HL-60 (cell line): ENCODE measurements at regions not wholly inside any gene's neighbourhood (a gene's known extent, or its start where the extent isn't known, plus 50 kb on each side); places are given as distances from the start of the nearest gene placed in this dataset.
"Not testable (repeated sequence)": the region's sequence is repeated elsewhere in the genome, so short reads cannot be mapped to it uniquely, and the experiment has no call there.

Experiments
- DNase-seq, 2 experiments: peaks; one replicate each; pipeline ENCODE4 v3.0.0-alpha.2; 2010 to 2020; ENCODE audit warnings: low read depth in 1 of 2, low spot score in 1 of 2
- H3K27ac ChIP-seq: fragments of 250-450 bp; sonication (Bioruptor Pico); replicated peaks from 2 replicates; pipeline ENCODE4 v1.5.1; 2020; ENCODE audit warnings: mild to moderate bottlenecking, moderate library complexity
- H3K27me3 ChIP-seq: fragments of 250-450 bp; sonication (Bioruptor Pico); 2 replicates; pipeline ENCODE4 v1.5.1; 2021; ENCODE audit warnings: mild to moderate bottlenecking, moderate library complexity; ENCODE audit not compliant: insufficient read depth, poor library complexity, severe bottlenecking
- H3K4me3 ChIP-seq: replicated peaks from 2 replicates; pipeline ENCODE4 v1.5.1; 2011; ENCODE audit warnings: mild to moderate bottlenecking, control low read depth, low read length; ENCODE audit not compliant: insufficient read depth
- CTCF ChIP-seq: IDR thresholded peaks from one replicate; pipeline ENCODE4 v1.5.1; 2011; ENCODE audit warnings: low read length, control low read depth, inconsistent platforms; ENCODE audit not compliant: insufficient read depth
- GABPA ChIP-seq: IDR thresholded peaks from 2 replicates; pipeline ENCODE4 v1.6.1; 2012; ENCODE audit warnings: low read depth
- POLR2AphosphoS5 ChIP-seq: IDR thresholded peaks from 2 replicates; pipeline ENCODE4 v1.6.1; 2012; ENCODE audit warnings: low read depth
- REST ChIP-seq: IDR thresholded peaks from 2 replicates; pipeline ENCODE4 v1.6.1; 2012; ENCODE audit warnings: low read depth; ENCODE audit not compliant: insufficient replicate concordance
- SPI1 ChIP-seq: IDR thresholded peaks from 2 replicates; pipeline ENCODE4 v1.6.1; 2012; ENCODE audit warnings: low read depth, mild to moderate bottlenecking, borderline replicate concordance

GRCh38 chr2:7758073-7758759 lies 841.0 kb downstream of the RNF144A start:
- no peak for DNase-seq
- H3K27ac ChIP-seq, result no peak overlapping the region
- TF ChIP-seq SPI1 (no peak), REST (no peak)
- H3K27me3 ChIP-seq, result no peaks in the 10 kb centered on the region
- H3K4me3 ChIP-seq, result no peak overlapping the region

- Histone ChIP-seq H3K4me3 (no peak overlapping the region), H3K27ac (no peak overlapping the region), H3K27me3 (no peaks in the 10 kb centered on the region)
- TF ChIP-seq SPI1 (no peak), REST (no peak), POLR2AphosphoS5 (no peak), GABPA (no peak), CTCF (no peak)
- no peak for DNase-seq
These were observed 842.7 kb downstream of the RNF144A start for GRCh38 chr2:7759898-7760297.

GRCh38 chr2:7763418-7763817 lies 846.2 kb downstream of the RNF144A start:
- not testable (repeated sequence) for H3K27me3 ChIP-seq, H3K4me3 ChIP-seq, DNase-seq, H3K27ac ChIP-seq

- Histone ChIP-seq H3K4me3 (no peak overlapping the region), H3K27me3 (peaks cover 3% of the 10 kb centered on the region), H3K27ac (no peak overlapping the region)
- DNase-seq, result no peak
- TF ChIP-seq CTCF (no peak), REST (no peak), POLR2AphosphoS5 (no peak), GABPA (no peak), SPI1 (no peak)
These were observed 848.0 kb downstream of the RNF144A start for GRCh38 chr2:7765236-7765635.
